ENCODE measurements at regions not wholly inside any gene's neighbourhood (a gene's known extent, or its start where the extent isn't known, plus 50 kb on each side); places are given as distances from the start of the nearest gene placed in this dataset.

- TF ChIP-seq EZH2 (IDR thresholded peaks at IDR 0.05; ENCODE audit: borderline replicate concordance), result no peak
- TF ChIP-seq, protein P1, sequence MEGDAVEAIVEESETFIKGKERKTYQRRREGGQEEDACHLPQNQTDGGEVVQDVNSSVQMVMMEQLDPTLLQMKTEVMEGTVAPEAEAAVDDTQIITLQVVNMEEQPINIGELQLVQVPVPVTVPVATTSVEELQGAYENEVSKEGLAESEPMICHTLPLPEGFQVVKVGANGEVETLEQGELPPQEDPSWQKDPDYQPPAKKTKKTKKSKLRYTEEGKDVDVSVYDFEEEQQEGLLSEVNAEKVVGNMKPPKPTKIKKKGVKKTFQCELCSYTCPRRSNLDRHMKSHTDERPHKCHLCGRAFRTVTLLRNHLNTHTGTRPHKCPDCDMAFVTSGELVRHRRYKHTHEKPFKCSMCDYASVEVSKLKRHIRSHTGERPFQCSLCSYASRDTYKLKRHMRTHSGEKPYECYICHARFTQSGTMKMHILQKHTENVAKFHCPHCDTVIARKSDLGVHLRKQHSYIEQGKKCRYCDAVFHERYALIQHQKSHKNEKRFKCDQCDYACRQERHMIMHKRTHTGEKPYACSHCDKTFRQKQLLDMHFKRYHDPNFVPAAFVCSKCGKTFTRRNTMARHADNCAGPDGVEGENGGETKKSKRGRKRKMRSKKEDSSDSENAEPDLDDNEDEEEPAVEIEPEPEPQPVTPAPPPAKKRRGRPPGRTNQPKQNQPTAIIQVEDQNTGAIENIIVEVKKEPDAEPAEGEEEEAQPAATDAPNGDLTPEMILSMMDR (IDR thresholded peaks at IDR 0.05; ENCODE audit: poor library complexity), result no peak
- no peak for TF ChIP-seq EZH2phosphoT487 (IDR thresholded peaks at IDR 0.05; ENCODE audit: low read depth, severe bottlenecking, unreplicated experiment)
Measured at GRCh38 chr9:135308821-135309762, 170.5 kb upstream of the PPP1R26 start.
